ENCODE measurements at regions not wholly inside any gene's neighbourhood (a gene's known extent, or its start where the extent isn't known, plus 50 kb on each side); places are given as distances from the start of the nearest gene placed in this dataset.
"Not testable (repeated sequence)": the region's sequence is repeated elsewhere in the genome, so short reads cannot be mapped to it uniquely, and the experiment has no call there.

- DNase-seq (ENCODE audit: low spot score): no peak
- ATAC-seq (ENCODE audit: low FRiP score): no peak
- TF ChIP-seq CTCF (IDR thresholded peaks at IDR 0.05): no peak
Measured at GRCh38 chr14:25820368-25820767, 770.4 kb upstream of the STXBP6 start.

GRCh38 chr14:25814622-25815021 is 764.7 kb upstream of the STXBP6 start:
- not testable (repeated sequence) for DNase-seq (ENCODE audit: low spot score); ATAC-seq (ENCODE audit: low FRiP score)

- no peak for TF ChIP-seq CTCF (IDR thresholded peaks at IDR 0.05)
- no peak for DNase-seq (ENCODE audit: low spot score)
Measured at GRCh38 chr14:25803386-25804018, 753.6 kb upstream of the STXBP6 start.

GRCh38 chr14:25800841-25801240 is 750.9 kb upstream of the STXBP6 start:
- ATAC-seq (ENCODE audit: low FRiP score) (no peak), DNase-seq (ENCODE audit: low spot score) (no peak)
- TF ChIP-seq CTCF (IDR thresholded peaks at IDR 0.05): no peak

More at GRCh38 chr14:25803386-25804018, 753.6 kb upstream of the STXBP6 start:
- ATAC-seq (ENCODE audit: low FRiP score): no peak

- no peak for DNase-seq (ENCODE audit: low spot score)
- no peak for ATAC-seq (ENCODE audit: low FRiP score)
- TF ChIP-seq CTCF (IDR thresholded peaks at IDR 0.05): no peak
Measured at GRCh38 chr14:25788252-25788651, 738.3 kb upstream of the STXBP6 start.

GRCh38 chr14:25765909-25766308 is 716.0 kb upstream of the STXBP6 start:
- DNase-seq (ENCODE audit: low spot score) (no peak), ATAC-seq (ENCODE audit: low FRiP score) (no peak)
- no peak for TF ChIP-seq CTCF (IDR thresholded peaks at IDR 0.05)

- DNase-seq (ENCODE audit: low spot score): no peak
- TF ChIP-seq CTCF (IDR thresholded peaks at IDR 0.05): no peak
- ATAC-seq (ENCODE audit: low FRiP score): no peak
Measured at GRCh38 chr14:25759920-25760655, 710.1 kb upstream of the STXBP6 start.

All from omental fat pad (tissue), 3 donors.